Stimulated activated CD4-positive, alpha-beta T cell treated with anti-CD3 and anti-CD28 coated beads, TNF-alpha, amount 100 ng/mL, for 24 hours (primary cell): ENCODE measurements at regions not wholly inside any gene's neighbourhood (a gene's known extent, or its start where the extent isn't known, plus 50 kb on each side); places are given as distances from the start of the nearest gene placed in this dataset.

ENCODE experiments used
- DNase-seq, 3 experiments: peaks; one replicate each; pipeline ENCODE4 v3.0.0-alpha.2; 2020; ENCODE audit warnings: low read depth in 3 of 3

GRCh38 chr2:240208631-240209211, 68.3 kb upstream of the OTOS start:
- no peak for DNase-seq

- DNase-seq: no peak
Measured at GRCh38 chr2:240209493-240209892, 69.0 kb upstream of the OTOS start.

DNA sequence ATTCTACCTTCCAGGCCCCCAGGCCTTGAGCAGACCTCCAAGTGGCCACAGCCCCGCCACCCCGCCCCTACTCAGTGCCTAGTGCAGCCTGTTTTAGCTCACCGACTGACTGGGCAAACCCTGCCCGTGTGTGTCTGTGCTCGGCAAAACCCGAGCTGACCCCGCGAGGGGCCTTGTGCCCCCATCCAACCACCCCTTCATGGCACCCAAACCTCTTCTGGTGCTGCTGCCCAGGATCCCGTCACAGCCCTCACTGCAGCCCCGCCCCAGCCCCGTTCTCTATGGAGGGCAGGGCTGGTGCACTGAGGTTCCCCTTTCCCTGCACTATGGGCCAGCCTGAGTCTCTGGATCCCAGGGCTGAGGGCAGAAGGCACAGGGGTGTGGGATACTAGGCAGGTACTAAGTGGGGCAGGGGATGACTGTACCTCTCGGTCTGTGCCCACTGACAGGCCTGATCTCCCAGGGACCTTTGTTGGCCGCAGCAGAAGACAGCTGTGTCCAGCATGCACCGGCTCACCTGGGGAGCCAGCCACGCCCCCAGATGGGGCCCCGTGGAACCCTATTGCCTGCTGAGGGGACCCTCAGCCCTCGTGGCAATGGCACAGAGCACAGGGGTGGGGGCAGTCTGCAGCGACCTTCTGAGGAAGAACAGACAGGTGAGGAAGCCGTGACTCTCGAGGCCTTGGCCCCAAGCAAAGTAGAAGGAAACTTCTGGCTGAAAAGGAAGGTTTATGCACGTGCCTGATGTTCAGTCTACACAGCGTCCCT, 69.9 kb upstream of the OTOS start:
- DNase-seq: no peak

- no peak for DNase-seq
Measured at GRCh38 chr2:240211096-240211495, 70.6 kb upstream of the OTOS start.

DNA sequence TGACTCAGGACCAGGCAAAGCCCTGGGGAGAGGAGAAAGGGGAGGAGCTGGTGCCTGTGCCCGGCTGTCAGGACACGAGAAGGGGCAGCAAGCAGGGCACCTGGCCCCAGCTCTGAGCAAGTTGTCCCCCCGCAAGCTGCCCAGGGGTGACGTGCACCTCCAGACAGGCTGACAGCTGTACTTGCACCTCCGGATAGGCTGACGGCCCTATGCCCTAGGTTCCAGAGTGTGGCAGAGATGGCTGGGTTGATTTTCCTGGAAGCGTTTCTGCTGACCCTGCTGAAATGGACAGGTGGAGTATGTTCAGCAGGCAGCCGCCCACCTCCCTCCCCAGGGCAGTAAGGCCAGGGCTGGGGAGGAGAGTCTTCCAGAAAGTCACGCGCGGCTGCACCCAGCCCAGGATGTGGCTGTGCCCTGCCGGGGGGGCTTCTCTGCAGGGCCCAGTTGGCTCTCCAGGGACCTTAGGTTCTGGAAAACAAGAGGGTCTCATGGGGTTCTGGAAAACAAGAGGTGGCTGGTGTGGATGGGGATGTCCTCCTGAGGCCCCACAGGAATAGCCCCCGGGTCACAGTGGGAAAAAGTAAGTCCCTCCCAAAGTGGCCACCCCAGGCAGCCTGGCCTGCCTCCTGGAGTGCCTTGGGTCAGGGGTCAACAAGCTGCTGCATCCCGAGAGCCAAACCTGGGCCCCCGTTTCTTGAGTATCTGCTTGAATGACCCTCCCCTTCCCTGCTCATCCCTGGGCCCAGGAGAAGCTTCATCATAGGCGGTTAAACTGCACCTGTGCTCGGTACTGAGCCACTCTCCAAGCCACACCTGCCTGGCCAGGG, 71.4 kb upstream of the OTOS start:
- no peak for DNase-seq

GRCh38 chr2:240212425-240213225, 72.2 kb upstream of the OTOS start:
- DNase-seq: no peak

GRCh38 chr2:240213226-240213475, 72.7 kb upstream of the OTOS start:
- no peak for DNase-seq

DNA sequence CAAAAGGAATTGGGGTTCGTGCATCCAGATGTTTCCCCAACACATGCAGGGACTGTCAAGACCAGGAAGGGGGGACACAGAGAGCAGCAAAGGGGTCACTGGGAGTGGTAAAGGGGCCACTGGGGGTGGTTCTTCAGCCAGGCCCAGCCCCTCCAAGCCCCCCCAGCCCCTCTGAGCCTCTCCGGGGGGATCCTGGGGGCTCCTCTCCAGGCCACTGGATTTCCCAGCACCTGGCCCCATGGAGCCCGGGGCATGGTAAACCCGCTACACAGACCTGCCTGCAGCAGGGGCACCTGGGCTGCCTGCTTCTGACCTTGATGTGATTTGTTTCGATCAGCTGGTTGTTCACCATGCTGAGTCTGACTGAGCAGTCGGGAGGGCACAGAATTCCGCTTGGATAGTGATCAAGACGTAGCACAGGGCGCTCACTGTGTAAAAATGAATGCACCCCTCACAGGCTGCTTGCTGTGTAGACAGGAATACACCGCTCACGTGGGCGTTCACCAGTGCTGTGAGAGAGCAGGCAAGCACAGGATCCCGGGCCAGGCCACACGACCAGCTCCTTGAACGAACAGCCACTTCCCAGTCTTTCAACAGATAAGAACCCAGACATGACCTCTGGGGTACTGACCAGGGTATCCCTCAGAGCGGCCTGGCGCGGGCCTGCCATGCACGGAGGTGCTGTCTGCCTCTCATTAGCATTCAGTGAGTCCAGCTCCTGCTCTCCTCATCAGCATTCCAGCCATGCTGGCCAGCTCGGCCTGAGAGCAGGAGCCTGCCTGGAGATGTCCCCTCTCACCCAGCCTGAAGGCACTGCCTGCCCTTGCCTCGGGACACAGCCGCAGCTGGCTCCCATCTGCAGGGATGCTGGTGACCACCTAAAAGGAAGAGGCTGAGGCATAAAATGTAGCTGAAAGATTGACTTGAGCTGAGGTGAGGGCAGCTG, 73.3 kb upstream of the OTOS start:
- DNase-seq: no peak

DNA sequence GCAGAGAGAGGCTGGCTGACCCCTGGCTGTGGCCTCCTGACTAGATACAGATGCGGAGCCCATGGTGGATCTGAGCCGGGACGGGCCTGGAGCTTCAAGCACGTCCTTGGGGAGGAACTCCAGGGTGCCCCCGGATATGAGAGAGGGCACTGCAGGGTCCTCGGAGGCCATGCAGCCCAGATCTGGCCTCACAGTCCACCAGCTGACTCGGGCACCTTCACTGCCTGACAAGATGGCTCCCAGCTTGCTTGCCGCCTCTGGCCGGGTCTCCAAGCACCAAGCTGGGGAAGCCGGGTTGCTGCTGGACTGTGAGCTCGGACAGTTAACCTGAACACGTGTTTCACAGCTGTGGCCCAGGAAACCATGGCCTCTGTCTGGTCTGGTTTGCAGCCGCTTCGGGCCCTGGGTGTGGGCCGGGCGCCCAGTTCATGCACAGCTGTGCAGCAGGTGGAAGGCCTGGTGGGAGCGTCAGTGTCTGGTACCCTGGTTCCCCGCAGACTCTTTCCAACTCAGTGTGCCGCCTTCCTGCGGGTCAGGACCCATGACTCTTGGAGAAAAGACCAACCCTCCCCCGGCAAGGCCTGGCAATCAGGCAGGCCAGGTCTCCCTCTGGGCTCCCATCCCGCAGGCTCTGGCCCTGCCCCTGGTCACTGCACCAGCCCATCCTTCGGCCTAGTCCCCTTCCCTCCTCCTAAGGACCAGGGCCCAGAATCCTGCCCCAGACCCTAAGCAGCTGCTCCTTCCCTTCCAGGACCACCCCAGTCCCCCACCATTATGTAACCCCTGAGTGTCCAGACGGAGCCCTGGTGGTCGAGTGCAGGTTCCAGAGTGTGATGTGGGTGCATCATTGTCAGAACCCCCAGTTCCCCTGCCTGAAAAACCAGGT, 74.6 kb upstream of the OTOS start:
- no peak for DNase-seq

DNA sequence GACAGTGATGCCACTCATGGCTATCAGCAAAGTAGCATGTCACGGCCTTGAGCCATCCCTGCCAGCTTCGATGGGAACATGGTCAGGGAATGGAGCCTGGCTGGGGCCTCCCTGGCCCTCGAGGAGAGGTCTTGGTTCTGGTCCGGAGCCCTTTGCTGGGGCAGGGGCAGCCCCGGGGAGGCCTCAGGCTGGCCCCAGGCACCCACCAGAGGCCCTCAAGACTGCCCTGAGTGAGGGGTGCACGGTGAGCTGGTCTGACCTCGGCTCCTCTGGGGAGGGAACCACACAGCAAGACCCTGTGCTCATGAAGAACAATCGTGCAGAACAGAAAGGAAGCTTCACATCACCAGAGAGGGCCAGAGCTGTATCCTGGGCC, 75.2 kb upstream of the OTOS start:
- DNase-seq: no peak

GRCh38 chr2:240216167-240216566, 75.7 kb upstream of the OTOS start:
- DNase-seq: no peak

DNA sequence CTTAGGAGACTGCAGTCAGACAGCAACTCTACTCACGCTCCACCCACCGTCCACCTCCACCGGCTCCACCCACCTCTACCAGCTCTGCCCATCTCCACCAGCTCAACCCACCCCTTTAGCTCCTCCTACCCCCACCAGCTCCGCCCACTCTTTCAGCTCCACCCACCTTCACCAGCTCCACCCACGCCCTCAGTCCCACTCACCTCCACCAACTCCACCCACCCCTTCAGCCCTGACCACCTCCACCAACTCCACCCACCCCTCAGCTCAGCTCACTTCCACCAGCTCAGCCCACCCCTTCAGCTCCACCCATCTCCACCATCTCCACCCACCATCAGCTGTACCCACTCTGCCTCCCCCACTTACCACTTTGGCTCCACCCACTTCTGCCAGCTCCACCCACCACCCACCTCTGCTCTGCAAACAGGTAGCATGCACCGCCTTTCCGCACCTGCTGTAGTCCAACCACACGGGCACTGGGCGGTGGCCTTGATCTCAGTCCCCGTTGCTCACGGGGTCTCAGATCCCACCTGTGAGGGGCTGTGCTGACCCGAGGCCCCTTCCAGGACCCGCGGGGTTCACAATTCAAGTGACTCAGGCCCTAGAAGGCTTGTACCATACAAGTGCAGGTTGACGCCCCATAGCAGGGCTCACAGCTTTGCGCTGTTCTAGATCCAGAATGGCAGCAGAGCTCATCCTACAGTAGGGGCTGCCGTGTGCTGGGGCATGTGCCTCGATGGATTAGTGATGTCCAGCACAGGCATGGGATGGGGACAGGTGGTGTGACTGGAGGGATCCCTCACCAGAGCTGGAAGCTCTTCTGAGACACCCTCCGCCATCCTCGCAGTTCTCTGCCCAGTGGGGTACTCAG, 77.2 kb upstream of the OTOS start:
- DNase-seq: no peak

DNA sequence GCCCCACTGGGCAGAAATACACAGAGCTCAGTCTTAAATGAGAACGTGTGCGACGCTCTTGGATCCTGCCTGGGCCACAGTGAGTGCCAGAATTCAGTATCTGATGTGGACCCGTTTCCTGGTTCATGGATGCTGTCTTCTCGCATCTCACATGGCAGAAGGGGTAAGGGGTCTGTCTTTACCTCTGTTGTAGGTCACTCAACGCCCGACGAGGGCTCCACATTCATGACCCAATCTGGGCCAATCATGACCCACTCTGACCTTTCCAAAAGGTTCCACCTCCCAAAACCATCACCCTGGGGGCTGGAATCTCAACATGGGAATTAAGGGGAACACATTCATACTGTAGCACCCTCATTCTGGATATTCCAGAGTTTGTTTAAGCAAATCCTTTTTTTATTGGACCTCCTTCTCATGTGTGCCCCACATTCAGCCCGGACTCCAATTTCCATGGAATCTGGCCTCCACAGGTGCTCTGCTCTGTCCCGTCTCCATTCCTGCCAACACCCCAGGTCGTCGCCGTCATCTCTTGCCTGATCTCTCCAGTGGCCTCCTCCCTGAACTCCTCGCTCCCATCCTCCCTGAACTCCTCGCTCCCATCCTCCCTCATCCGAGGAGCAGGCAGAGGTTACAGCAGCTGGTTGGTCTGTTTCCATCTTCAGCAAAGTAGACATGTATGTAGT, 78.9 kb upstream of the OTOS start:
- no peak for DNase-seq

DNA sequence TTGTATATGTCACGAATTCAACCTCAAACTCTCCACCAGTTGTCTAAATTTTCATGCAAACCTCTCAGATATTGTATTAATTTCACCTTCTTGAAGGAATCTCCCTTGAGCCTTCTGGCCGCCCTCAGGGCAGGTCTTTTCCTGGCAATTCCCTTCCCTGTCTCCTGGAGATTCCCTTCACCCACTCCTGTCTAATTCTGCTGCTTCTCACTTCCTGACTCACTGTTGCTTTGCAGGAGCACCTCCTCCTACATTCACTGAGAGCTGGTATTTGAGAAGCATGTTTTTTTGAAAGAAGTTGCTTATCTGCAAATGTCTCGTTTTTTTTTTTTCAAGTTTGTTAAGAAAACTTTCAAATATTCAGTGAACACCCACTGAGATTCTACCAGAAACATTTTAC, 79.9 kb upstream of the OTOS start:
- DNase-seq: no peak

GRCh38 chr2:240223631-240224030, 83.2 kb upstream of the OTOS start:
- no peak for DNase-seq

DNA sequence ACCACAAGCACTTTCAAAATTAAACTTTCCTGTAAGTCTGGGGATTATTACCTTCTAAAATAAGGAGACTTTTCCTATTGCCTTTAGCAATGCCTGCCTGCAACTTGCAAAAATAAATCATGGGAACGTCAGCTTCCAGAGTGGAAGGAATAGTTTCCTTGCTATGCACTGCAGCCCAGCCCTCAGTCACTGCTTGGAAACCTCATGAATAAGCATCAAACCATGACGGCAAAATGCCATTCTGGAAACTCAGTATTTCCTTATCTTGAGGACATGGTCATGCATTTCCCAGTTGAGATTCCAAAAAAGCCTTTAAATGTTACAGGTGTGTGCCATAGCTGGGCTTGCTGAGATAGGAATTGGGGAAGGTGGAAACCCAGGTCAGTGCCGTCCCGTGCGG, 84.2 kb upstream of the OTOS start:
- DNase-seq: no peak

- no peak for DNase-seq
Measured at GRCh38 chr2:240225131-240225530, 84.7 kb upstream of the OTOS start.

DNA sequence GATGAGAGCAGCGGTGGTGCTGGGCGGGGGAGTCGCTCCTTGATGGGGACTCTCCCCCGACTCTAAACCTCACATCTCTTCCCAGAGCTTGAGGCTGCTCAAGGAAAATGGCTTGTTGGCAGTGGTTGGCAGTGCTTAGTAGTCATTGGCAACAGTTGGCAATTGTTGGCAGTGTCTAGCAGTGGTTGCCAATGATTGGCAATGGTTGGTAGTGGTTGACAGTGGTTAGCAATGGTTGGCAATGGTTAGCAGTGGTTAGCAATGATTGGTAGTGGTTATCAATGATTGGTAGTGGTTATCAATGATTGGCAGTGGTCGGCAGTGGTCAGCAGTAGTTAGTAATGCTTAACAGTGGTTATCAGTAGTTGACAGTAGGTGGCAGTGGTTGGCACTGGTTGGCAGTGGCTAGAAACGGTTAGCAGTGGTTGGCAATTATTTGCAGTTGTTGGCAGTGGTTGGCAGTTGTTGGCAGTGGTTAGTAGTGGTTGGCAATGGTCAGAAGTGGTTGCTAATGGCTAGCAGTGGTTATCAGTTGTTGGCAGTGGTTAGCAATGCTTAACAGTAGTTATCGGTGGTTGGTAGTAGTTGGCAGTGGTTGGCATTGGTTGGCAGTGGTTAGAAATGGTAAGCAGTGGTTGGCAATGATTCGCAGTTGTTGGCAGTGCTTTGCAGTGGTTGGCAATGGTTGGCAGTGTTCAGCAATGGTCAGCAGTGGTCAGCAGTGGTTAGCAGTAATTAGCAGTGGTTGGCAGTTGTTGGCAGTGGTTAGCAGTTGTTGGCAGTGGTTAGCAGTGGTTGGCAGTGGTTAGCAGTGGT, 85.4 kb upstream of the OTOS start:
- no peak for DNase-seq
